HG02610 (cell line): ENCODE measurements at regions not wholly inside any gene's neighbourhood (a gene's known extent, or its start where the extent isn't known, plus 50 kb on each side); places are given as distances from the start of the nearest gene placed in this dataset.

Source experiments
- ATAC-seq: cut with Tn5 transposase; IDR thresholded peaks from one replicate; pipeline ENCODE4 v1.9.1; 2021; ENCODE audit warnings: mild to moderate bottlenecking, moderate library complexity; ENCODE audit not compliant: unreplicated experiment

DNA sequence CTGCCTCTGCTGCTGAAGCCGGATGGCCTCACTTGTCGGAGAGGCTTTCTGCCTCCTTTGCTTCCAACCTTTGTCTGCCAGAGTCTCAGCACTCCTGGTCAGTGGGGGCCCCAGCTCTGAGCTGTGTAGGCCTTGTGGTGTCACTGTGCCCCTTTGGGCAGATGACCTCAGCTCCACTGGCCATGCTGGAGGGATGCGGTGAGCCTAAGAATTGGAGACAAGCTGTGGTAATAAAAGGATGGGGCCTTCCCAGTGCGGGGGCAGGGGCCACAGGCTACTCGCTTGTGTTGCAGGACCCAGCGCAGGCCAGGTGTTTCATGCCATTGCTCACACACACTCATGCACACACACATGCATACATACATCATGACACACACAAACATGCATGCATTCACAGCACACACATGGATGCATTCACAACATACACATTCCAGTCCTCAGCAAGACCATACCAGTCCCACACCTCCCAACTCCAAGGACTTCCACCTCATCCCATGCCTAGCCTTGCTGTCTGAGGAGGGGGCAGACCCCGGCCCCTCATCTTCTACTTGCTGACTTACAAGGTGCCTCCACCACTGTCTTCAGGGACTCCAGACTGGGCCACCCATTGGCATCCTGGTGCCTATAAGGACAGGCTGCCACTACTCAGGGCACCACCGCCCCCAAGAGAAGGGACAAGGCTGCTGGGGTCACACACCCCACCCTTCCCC is 237.7 kb downstream of the SYK start:
- ATAC-seq: no peak

DNA sequence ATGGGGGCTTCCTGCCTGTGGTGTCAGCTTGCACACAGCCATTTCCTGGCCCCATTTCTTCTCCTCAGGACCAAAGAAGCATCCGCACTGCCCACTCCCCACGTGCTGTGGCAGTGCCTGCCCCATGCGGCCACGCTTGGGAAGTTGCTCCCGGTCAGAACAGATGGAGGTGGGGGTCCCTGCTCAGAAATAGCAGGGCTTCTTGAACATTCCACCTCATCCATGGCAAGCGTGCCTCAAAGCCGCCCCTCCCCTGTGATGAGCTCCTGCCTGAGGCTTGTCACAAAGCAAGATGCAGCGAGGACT is 238.2 kb downstream of the SYK start:
- no peak for ATAC-seq

DNA sequence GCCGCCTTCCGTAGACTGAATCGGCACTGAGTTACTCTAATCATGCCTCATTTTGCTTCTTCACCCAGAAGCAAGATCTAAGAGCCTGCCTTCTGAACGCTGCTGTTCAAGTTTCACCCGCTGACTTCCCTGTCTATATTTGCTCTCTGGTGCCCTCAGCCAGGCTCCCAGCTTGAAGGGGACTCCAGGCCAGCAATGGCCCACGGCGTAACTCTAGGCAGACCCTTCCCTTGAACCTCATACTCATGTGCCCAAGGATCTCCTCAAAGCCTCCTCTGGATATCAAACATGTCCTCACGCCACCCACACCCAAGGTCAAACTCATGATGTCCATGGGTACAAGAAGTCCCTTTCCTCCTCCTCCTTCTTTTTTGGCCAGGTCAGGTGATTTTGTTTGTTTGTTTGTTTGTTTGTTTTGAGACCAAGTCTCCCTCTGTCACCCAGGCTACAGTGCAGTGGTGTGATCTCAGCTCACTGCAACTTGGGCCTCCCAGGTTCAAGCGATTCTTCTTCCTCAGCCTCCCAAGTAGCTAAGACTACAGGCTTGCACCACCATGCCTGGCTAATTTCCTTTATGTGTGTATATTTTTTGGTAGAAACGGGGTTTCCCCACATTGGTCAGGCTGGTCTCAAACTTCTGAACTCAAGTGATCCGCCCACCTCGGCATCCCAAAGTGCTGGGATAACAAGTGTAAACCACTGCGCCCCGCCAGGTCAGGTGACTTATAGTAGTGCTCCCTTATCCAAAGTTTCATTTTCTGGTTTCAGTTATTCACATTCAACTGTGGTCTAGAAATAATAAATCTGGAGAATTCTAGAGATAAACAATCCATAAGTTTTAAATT is 239.0 kb downstream of the SYK start:
- ATAC-seq: no peak

DNA sequence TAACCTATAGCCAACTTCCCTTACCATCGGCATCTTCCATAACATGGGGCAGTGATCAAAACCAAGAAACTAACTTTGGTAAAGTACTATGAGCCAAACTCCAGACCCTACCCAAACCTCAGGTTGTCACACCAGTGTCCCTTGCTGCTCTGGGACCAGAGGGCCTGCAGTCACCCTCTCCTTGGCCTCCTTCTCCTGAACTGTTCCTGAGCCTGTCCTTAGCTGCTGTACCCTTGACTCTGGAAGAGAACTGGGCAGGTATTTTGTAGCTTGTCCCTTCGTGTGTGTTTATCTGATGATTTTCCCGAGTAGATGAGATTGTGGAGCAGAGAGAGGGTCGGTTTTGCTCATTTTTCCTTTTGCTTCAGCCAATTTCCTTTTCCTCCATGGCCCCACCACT is 240.4 kb downstream of the SYK start:
- no peak for ATAC-seq

DNA sequence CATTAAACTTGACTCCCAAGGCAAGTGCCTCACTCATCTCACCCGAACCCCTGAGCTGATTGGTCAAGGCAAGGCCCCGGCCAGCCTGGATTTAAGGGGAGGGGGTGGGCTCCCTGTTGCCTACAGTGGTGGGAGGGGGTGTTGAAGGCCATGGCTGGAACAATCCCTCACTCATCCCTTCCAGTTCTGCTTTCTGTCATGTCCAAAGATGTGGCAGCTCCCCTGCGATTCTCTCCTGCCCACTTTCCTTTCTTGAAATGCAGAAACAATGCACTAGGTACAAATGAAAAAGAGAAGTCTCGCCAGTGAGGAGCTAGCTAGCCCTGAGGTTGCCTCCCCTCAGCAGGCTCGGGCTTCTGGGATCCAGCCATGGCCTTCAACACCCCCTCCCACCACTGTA is 240.9 kb downstream of the SYK start:
- no peak for ATAC-seq

DNA sequence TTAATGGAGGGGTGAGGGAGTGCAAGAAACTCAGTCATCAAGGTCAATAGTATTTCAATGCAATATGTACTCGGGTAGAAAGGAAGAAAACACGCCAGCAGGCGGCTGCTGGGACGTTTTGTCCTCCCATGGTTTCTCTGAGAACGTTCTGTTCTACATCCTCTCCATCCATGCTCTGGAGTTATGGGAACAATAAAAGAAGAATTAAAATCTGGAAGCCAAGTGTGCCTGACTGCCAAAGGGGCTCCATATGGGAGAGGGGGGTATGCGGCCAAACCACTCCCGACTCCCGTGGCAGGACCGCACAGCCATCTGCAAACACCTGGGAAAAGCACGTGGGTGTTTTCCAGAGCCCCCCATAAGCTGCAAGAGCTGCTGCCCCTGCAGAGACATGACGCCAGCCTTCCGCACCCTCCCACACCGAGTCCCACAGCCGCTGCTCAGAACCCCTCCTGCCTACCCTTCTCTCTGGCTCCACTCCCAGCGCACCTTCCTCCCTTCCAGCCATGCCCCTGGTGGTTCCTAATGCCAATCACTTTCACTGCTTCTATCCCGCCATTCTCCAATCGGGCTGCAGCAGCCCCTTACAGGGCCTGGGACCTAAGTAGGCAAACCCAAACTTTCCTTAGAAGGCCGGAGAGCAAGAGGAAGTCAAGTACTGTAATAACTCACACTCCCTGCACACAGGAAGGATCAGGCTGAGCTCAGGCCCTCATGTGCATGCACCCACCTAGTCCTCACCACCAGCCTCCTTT is 241.6 kb downstream of the SYK start:
- ATAC-seq: no peak

DNA sequence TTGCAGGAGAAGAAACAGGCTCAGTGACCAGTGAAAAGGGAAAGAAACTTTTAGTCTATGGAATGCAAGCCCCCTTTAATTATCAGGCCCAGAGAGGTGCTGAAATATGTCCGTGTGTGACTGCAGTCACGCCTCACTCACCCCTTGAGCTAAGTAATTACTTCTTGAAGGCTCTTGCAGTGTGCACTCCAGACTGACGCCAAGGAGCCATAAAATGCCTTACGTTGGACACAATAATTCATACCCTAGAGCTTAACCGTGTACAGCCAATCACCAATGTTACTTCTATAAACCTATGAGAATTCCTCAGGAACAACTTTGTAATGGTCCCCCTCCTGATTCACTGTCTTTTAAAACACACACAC is 242.2 kb downstream of the SYK start:
- no peak for ATAC-seq

DNA sequence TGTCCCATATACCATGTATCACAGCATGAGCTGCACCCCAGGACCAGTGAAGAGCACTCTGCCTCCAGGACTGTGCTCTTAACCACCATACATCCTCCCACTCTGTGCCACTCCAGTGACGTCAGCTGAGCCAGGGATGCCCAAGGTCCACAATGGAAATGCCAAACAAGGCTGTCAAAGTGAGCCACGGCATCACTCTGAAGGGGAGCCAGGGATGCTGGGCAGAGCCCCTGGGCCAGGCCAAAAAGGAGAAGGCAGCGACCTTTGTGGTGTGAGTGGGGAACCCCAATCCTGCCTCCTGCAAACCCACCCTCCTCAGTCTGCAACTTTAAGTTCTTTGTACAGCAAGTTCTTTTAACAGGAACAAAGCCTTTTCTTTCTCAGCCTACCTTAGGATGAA is 242.7 kb downstream of the SYK start:
- no peak for ATAC-seq

DNA sequence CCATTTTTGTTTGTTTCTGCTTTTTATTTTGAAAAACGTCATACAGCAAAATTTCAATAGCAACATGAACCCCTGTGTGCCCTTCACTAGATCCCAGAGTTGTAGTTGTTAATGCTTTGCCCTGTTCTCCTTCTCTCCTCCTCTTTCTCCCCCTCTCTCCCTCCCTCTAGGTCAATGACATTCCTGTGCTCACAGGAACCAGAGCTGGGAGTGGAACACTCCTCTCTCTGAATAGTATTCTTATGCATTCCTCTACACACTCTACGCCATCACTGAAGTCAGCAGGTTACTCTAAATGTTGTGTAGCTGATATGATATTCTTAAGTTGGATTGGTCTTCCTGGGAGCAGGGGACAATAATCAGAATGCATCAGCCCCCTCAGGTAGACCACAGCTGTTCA is 243.4 kb downstream of the SYK start:
- no peak for ATAC-seq

DNA sequence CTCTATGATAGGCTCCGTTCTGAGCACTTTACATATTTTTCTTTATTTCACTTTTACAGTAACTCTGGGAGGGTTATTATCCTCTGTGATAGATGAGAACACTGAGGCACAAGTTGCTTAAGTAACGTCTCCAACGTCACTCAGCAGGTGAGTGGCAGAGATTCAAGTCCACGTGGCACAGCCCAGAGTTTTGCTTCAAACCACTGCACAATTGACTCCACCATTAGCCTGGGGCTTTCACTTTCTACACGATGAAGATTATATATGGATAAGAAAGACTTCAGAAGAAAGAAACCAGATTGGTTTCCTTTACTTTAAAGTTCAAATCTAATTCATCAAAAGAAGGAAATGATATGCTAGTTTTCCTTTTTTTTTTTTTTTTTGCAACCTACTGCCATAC is 245.9 kb downstream of the SYK start:
- ATAC-seq: no peak

DNA sequence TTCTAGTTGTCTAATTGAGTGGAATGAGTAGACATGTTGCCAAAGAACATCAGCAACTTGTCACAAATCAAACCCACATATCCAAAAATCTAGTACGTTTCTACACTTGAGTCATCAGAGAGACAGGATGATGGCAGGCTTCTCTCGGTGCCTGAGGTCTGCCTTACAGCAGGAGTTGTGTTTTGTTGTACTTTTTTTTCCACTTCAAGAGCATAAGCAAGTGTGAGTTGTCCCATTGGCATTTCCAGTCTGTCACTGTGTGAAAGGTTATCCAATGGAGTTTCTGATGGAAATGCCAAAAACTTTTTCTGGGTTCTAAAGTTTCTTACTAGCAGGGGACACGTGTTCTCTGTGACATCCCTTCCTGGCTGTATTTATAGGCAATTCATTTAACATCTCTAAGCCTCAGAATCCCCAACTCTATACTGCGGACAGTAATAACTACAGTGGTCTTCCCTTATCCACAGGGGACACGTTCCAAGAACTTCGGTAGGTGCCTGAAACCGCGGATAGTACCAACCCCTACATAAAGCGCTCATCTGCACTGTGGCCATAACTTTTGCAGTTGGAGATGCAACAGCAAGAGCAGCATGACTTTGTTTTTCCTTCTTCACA is 246.5 kb downstream of the SYK start:
- no peak for ATAC-seq

DNA sequence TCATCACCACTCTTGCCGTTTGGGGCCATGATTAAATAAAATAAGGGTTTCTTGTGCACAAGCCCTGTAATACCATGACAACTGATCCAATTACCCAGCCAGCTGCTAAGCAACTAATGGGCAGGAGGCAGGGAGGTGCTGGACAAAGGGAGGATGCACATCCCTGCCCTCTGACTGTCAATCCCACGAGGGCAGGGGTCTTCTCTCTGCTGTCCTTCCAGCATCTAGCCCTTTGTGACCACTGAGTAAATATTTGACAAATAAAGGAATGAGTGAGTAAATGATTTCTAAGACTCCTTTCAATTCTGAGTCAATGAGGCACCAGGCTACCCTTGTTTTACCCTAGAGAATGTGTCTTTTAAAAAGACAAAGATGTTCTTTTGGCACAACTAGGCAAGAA is 247.1 kb downstream of the SYK start:
- ATAC-seq: no peak

DNA sequence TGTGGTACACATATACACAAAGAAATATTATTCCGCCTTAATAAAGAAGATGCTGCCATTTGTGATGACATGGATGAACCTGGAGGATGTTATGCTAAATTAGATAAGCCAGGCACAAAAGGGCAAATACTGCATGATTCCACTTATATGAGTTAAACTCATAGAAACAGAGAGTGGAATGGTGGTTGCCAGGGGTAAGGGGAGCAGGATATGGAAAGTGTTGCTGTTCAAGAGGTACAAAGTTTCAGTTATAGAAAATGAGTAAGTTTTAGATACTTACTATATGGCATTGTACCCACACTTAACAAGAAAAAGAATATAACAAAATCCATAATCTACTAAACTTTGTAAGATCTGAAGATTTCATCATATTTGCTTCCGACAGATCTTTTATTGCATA is 252.2 kb downstream of the SYK start:
- no peak for ATAC-seq

DNA sequence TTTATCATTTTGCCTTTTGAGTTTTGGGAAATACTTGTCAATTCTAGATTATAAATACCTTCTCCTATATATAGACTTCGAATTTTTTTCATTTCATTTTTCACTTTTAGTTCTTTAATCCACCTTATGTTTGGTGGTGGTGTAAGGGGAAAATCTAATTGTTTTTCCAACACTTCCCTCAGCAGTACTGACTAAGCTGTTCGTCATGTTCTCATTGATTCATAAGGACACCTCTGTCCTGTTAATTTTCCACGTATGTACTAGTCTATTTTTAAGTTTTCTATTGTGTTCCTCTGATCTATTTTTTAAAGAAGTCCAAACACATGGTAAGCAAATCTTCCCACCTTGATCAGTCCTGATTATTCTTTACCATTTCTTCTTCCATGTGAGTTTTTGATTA is 254.2 kb downstream of the SYK start:
- ATAC-seq: no peak

DNA sequence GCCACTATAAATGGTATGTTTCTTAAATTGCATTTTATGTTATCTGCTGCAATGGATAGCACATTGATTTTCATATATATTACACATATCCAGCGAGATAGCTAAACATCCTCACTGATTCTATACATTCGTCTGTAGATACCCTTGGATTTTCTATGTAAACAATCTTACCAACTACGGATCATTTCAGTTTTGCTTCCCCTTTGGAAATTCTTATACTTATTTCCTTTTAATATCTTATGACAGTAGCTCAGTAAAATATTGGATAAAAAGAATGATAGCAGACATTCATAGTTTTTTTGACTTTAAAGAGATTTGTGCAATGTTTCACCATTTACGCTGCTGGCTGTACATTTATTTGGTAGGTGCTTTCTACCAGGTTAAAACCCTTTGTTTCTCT is 254.9 kb downstream of the SYK start:
- no peak for ATAC-seq

DNA sequence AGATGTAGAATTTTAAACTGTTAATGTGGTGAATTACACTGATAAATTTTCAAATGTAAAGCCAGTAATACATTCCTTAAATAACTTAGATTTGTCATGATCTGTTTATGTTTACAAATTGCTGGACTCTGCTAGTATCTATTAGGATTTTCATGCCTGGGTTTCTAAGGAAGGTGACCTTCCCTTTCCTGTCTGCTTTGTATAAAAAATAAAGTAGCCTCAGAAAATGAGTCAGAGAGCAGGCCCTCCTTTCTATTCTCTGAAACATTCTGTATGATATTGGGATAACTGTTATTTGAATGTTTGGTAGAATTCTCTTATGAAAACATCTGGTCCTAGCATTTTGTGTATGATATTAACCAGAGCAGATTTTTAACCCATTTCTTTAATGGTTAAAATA is 255.3 kb downstream of the SYK start:
- ATAC-seq: no peak

DNA sequence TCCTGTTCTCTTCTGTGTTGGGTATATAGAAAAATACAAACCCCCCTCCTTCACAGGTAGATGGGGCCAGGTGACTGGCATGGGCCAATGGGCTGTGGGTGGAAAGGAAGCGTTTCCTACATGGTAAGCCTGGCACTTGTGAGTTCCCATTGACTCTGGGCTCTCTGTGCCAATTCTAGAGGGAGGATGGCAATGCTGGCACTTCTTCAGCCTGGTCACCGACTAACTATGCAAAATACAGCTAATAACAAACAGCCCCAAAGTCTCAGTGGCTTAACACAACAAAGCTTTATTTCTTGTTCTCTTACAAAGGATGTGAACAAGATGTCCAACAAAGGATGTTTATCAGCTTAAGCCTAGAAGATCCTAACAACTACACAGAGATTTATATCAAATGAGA is 258.1 kb downstream of the SYK start:
- no peak for ATAC-seq

DNA sequence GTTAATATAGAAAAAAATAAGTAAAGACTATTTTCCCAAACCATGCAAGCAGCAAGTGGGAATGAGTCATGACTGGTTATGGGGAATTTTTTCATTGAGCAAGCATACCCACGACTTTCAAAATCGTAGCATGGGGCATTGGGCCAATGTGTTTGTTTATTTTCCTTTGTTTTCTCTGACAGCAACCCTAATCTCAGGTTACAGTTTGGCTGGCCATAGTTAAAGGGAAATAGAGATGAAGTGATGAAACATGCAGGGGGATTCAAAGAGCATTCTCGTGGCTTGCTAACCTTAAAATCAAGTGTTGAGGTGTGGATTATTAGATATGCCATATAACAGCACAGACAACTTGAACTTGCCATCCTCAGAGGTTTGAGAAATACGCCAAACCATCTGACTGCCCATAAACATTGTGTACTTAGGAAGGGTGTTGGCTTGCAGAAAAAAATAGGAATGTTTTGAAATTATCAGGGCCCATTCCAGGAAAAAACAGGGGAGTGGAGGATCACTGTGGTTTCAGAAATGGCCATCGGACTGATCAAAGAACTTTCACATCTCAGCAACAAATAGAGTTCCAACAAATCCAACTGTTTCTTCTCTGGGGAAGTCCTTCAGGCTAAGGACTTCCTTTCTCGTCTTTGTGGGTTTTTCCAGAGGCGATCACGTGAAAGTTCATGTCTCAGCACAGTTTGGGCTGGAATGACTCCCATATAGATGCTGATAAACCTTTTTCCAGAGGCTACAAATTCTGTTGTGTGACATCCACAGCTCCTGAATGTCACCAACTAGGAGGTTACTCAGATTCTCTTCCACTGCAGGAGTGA is 259.1 kb downstream of the SYK start:
- no peak for ATAC-seq

DNA sequence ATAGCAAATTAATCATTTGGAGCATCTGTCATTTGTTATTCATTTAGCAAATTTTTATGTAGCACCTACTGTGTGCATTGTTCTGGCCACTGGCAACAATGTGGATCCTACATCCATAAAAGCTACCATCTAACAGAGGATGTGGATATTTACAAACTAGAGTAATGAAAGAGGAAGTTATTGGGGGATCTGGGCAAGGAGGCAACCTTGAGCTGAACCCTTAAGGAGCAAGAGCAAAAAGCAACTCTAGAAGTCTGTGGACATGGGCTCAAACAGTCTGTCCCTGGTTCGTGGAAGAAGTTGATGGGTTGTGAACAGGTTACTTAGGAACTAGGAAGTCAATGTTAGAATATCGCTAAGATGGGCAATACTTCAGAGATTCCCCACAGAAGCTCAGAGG is 259.9 kb downstream of the SYK start:
- no peak for ATAC-seq

DNA sequence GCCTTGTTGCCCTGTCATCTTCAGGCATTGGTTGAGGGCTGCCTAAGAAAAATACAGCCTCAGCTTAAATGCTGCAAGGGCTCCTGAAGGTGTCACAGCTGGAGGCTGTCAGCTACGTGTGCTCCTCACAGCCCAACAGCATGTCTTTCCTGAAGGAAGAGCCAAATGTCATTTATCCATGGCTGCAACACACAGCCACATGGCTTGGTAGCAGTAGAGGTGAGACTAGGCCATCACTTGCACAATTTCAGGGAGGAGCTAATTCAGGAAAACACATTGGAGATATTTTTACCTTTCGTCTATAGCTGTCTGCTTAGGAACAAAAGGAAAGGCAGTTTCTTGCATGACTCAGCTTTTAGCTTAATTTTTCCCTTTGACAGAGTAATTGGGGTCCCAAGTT is 260.7 kb downstream of the SYK start:
- ATAC-seq: no peak

DNA sequence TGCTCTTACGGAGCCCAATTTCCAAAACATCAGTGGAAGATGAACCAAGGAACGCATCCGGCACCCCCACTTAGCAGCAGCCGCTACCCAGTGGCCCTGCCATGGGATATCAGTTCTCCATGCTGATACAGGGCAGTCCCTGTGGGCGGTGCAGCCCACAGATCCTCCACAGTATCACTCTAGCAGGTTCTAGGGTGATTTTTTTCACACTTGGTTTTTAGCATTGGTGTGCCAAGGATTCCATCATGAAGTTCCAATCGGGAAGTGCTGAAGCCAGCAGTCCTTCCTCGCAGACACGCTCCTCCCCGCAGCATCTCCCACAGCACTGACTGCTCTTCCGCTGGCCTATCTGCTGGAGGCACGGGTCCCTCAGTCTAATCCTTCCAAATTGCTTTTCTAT is 261.9 kb downstream of the SYK start:
- no peak for ATAC-seq
